ENCODE measurements at regions not wholly inside any gene's neighbourhood (a gene's known extent, or its start where the extent isn't known, plus 50 kb on each side); places are given as distances from the start of the nearest gene placed in this dataset.

DNA sequence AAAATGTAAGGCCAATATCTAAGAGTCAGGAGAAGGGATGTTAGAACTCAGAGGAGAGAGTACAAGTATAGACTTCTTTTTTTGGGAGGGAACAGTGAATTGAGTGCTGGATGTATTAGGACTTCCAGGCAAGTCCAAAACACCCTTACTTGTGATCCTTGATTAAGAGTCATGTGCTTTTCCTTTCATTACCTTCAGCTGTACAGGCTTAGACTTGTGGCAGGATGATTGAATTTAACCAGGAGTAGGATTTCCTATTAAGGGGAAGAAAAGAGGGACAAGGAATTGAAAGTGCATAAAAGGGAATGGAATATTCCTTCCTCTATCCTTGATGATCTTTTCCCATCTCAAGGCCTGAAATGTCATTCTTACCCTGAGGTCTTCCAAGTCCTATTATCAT, 606.7 kb downstream of the STIM2 start:
- TF ChIP-seq CTCF (IDR thresholded peaks at IDR 0.05) (no peak), POLR2A (IDR thresholded peaks at IDR 0.05) (no peak), EP300 (IDR thresholded peaks at IDR 0.05) (no peak)

Measured in tibial nerve (tissue), 4 donors.